ENCODE measurements at regions not wholly inside any gene's neighbourhood (a gene's known extent, or its start where the extent isn't known, plus 50 kb on each side); places are given as distances from the start of the nearest gene placed in this dataset.

GRCh38 chr5:30956251-30956650, 237.2 kb upstream of the CDH6 start:
- DNase-seq = no peak
- Histone ChIP-seq H3K9me3 (peaks cover 0 to 3% of the 10 kb centered on the region in 2 donors), H3K4me3 (no peak overlapping the region), H3K27me3 (no peaks in the 10 kb centered on the region), H3K36me3 (no peaks in the 10 kb centered on the region), H3K4me1 (no peaks in the 10 kb centered on the region), H3K27ac (no peak overlapping the region)
- TF ChIP-seq POLR2AphosphoS5 (IDR thresholded peaks at IDR 0.05) (no peak), CTCF (IDR thresholded peaks at IDR 0.05) (no peak), POLR2A (IDR thresholded peaks at IDR 0.05) (no peak), EP300 (IDR thresholded peaks at IDR 0.05; ENCODE audit: low read depth) (no peak)
- intact Hi-C loops (cut with DNase I; ENCODE audit: low total_unique reads) (no loop called here), in situ Hi-C loops (cut with MboI; ENCODE audit: low pct_ligation_motif_present in 1 of 4, low pct_unique_long_range_greater_than_20kb in 1 of 4, low sequenced_read_pairs in 3 of 4) (no loop called here)

GRCh38 chr5:30937070-30937469, 256.4 kb upstream of the CDH6 start:
- Histone ChIP-seq H3K4me3 (no peak overlapping the region), H3K4me1 (no peaks in the 10 kb centered on the region), H3K27me3 (no peaks in the 10 kb centered on the region), H3K36me3 (no peaks in the 10 kb centered on the region), H3K27ac (no peak overlapping the region), H3K9me3 (no peaks in the 10 kb centered on the region)
- in situ Hi-C loops (cut with MboI; ENCODE audit: low pct_ligation_motif_present in 1 of 4, low pct_unique_long_range_greater_than_20kb in 1 of 4, low sequenced_read_pairs in 3 of 4) (no loop called here), intact Hi-C loops (cut with DNase I; ENCODE audit: low total_unique reads) (no loop called here)
- WGBS, 2 donors (ENCODE audit: low coverage in 1 of 2) = 21 to 27% methylated on average over 4 of the region's 4 CpGs
- no peak for DNase-seq
- no peak for TF ChIP-seq POLR2AphosphoS5 (IDR thresholded peaks at IDR 0.05)
- no peak for TF ChIP-seq POLR2A (IDR thresholded peaks at IDR 0.05)
- no peak for TF ChIP-seq CTCF (IDR thresholded peaks at IDR 0.05)
- TF ChIP-seq EP300 (IDR thresholded peaks at IDR 0.05; ENCODE audit: low read depth) = no peak

GRCh38 chr5:30933599-30933998, 259.9 kb upstream of the CDH6 start:
- Histone ChIP-seq H3K27ac (no peak overlapping the region), H3K4me3 (no peak overlapping the region), H3K4me1 (no peaks in the 10 kb centered on the region), H3K27me3 (no peaks in the 10 kb centered on the region), H3K9me3 (no peaks in the 10 kb centered on the region), H3K36me3 (no peaks in the 10 kb centered on the region)
- TF ChIP-seq EP300 (IDR thresholded peaks at IDR 0.05; ENCODE audit: low read depth) = no peak
- no peak for TF ChIP-seq POLR2AphosphoS5 (IDR thresholded peaks at IDR 0.05)
- TF ChIP-seq POLR2A (IDR thresholded peaks at IDR 0.05) = no peak
- no peak for TF ChIP-seq CTCF (IDR thresholded peaks at IDR 0.05)
- 68 to 80% methylated on average over 2 to 4 of the region's 4 CpGs for WGBS, 2 donors (ENCODE audit: low coverage in 1 of 2)
- DNase-seq = no peak
- in situ Hi-C loops (cut with MboI; ENCODE audit: low pct_ligation_motif_present in 1 of 4, low pct_unique_long_range_greater_than_20kb in 1 of 4, low sequenced_read_pairs in 3 of 4) (no loop called here), intact Hi-C loops (cut with DNase I; ENCODE audit: low total_unique reads) (no loop called here)

GRCh38 chr5:30932273-30933017, 261.0 kb upstream of the CDH6 start:
- intact Hi-C loops (cut with DNase I; ENCODE audit: low total_unique reads) (no loop called here), in situ Hi-C loops (cut with MboI; ENCODE audit: low pct_ligation_motif_present in 1 of 4, low pct_unique_long_range_greater_than_20kb in 1 of 4, low sequenced_read_pairs in 3 of 4) (no loop called here)
- Histone ChIP-seq H3K9me3 (no peaks in the 10 kb centered on the region), H3K27me3 (no peaks in the 10 kb centered on the region), H3K36me3 (no peaks in the 10 kb centered on the region), H3K27ac (no peak overlapping the region), H3K4me3 (no peak overlapping the region), H3K4me1 (no peaks in the 10 kb centered on the region)
- WGBS, 2 donors (ENCODE audit: low coverage in 1 of 2) = 68 to 73% methylated on average over 4 of the region's 4 CpGs
- no peak for DNase-seq
- TF ChIP-seq EP300 (IDR thresholded peaks at IDR 0.05; ENCODE audit: low read depth) (no peak), POLR2AphosphoS5 (IDR thresholded peaks at IDR 0.05) (no peak), POLR2A (IDR thresholded peaks at IDR 0.05) (no peak), CTCF (IDR thresholded peaks at IDR 0.05) (no peak)
